ENCODE measurements at regions not wholly inside any gene's neighbourhood (a gene's known extent, or its start where the extent isn't known, plus 50 kb on each side); places are given as distances from the start of the nearest gene placed in this dataset.

DNA sequence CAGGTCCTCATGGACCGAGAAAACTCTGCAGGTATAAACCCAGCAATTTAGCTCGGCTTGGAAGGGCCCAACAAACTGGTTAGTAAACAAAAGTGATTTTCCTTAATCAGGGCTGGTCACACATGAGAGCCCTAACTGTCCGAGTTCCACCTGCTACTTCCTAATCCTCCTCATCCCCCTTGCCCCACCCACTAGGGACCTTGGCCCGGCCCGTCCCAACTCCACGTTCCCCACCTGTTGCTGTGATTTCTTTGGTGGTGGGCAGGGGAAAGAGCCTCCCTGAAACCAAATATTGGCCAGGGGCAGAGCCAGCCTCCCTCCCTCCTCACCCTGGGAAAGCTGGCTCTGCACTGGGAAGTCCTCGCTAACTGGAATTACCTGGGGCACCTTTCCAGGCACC is 304.2 kb upstream of the PROX1 start:
- no peak for DNase-seq (ENCODE audit: extremely low spot score)
- TF ChIP-seq CTBP1 (IDR thresholded peaks at IDR 0.05; ENCODE audit: borderline replicate concordance) (no peak), SP1 (IDR thresholded peaks at IDR 0.05) (no peak), TARDBP (IDR thresholded peaks at IDR 0.05) (no peak), FOXM1 (IDR thresholded peaks at IDR 0.05; ENCODE audit: borderline replicate concordance) (no peak), FOXK2 (IDR thresholded peaks at IDR 0.05) (no peak), BHLHE40 (IDR thresholded peaks at IDR 0.05; ENCODE audit: borderline replicate concordance) (no peak), FOXA1 (IDR thresholded peaks at IDR 0.05) (no peak), ZNF384 (IDR thresholded peaks at IDR 0.05) (no peak), SUZ12 (IDR thresholded peaks at IDR 0.05) (no peak), NFRKB (IDR thresholded peaks at IDR 0.05) (no peak)
- TF ChIP-seq, protein P1, sequence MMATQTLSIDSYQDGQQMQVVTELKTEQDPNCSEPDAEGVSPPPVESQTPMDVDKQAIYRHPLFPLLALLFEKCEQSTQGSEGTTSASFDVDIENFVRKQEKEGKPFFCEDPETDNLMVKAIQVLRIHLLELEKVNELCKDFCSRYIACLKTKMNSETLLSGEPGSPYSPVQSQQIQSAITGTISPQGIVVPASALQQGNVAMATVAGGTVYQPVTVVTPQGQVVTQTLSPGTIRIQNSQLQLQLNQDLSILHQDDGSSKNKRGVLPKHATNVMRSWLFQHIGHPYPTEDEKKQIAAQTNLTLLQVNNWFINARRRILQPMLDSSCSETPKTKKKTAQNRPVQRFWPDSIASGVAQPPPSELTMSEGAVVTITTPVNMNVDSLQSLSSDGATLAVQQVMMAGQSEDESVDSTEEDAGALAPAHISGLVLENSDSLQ (IDR thresholded peaks at IDR 0.05): no peak
- ChIA-PET CTCF (no interaction called here), POLR2A (no interaction called here)

DNA sequence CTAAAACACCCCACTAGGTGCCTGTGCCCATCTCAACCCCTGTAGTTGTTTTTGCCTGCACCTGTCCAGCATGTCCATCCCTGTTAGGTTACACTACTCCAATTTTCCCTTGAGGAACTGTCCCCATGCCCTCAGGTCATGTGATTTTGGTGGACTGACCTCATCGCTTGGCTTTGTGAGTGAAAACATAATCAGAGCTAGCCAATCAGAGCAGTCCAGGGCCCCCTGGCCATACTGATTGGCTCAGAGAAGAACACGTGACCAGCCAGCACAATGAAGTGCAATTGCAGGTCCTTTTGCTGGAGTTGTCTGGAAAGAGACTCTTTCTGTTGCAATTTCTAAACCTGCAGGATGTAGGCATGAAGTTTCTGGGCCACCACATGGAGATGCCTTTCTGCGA is 303.3 kb upstream of the PROX1 start:
- CTCF ChIA-PET: no interaction called here
- no peak for TF ChIP-seq HDGF (IDR thresholded peaks at IDR 0.05; ENCODE audit: borderline replicate concordance)
- no peak for TF ChIP-seq SUZ12 (IDR thresholded peaks at IDR 0.05)
- TF ChIP-seq ELF4 (IDR thresholded peaks at IDR 0.05): no peak
- TF ChIP-seq SP1 (IDR thresholded peaks at IDR 0.05): no peak
- no peak for DNase-seq (ENCODE audit: extremely low spot score)
- POLR2A ChIA-PET: no interaction called here

DNA sequence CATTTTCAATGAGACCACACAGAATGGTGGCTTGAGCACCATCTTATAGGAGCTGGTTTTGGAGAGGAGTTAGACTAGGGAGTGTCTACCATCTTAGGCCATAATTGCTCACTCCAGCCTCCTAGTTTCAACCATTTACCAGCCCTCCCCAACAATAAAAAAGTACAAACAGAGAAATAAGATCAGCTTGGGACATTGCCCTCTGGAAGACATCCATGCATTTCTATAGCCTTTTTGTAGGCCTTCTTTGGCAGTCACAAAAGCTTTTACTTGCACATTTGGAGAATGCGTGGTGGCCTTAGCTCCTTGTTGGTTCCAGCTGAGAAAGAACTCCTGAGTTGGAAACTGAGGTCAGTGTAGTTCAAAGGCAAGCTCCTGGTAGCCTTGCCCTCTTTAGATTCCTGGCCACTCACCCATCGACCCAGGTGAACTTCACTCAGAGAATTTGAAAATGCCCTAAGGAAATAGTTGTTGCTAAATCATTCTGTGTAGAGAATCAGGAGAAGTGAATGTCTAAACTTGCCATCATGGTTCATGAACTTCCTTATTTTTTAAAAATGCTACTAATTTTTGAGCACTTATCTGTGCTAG is 301.7 kb upstream of the PROX1 start:
- ChIA-PET POLR2A (no interaction called here), CTCF (no interaction called here)
- TF ChIP-seq NFRKB (IDR thresholded peaks at IDR 0.05): no peak
- TF ChIP-seq SUZ12 (IDR thresholded peaks at IDR 0.05): no peak
- no peak for TF ChIP-seq CTBP1 (IDR thresholded peaks at IDR 0.05; ENCODE audit: borderline replicate concordance)
- TF ChIP-seq HDGF (IDR thresholded peaks at IDR 0.05; ENCODE audit: borderline replicate concordance): no peak
- TF ChIP-seq ZNF384 (IDR thresholded peaks at IDR 0.05): no peak
- TF ChIP-seq FOXM1 (IDR thresholded peaks at IDR 0.05; ENCODE audit: borderline replicate concordance): no peak
- TF ChIP-seq TARDBP (IDR thresholded peaks at IDR 0.05): no peak
- TF ChIP-seq LEF1 (IDR thresholded peaks at IDR 0.05; ENCODE audit: borderline replicate concordance): no peak
- no peak for TF ChIP-seq SP1 (IDR thresholded peaks at IDR 0.05)
- TF ChIP-seq ARNT (IDR thresholded peaks at IDR 0.05): no peak
- TF ChIP-seq FOXA1 (IDR thresholded peaks at IDR 0.05): no peak
- TF ChIP-seq, protein P1 (IDR thresholded peaks at IDR 0.05): no peak
- no peak for TF ChIP-seq BHLHE40 (IDR thresholded peaks at IDR 0.05; ENCODE audit: borderline replicate concordance)
- TF ChIP-seq ELF4 (IDR thresholded peaks at IDR 0.05): no peak
- no peak for TF ChIP-seq FOXK2 (IDR thresholded peaks at IDR 0.05)
- no peak for TF ChIP-seq L3MBTL2 (conservative IDR thresholded peaks at IDR 0.05)
- DNase-seq (ENCODE audit: extremely low spot score): no peak

DNA sequence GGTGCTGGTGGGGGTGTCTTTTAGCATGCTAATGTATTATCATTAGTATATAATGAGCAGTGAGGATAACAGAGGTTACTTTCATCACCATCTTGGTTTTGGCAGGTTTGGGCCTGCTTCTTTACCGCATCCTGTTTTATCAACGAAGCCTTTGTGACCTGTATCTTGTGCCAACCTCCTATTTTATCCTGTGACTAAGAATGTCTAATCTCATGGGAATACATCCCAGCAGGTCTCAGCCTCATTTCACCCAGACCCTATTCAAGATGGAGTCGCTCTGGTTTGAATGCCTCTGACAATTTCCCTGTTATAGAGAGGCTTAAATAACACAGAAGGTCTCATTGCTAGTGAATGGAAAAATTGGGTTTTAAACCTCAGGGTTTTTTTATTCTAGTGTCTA is 300.8 kb upstream of the PROX1 start:
- TF ChIP-seq HDGF (IDR thresholded peaks at IDR 0.05; ENCODE audit: borderline replicate concordance) (no peak), LEF1 (IDR thresholded peaks at IDR 0.05; ENCODE audit: borderline replicate concordance) (no peak), FOXA1 (IDR thresholded peaks at IDR 0.05) (no peak), CTBP1 (IDR thresholded peaks at IDR 0.05; ENCODE audit: borderline replicate concordance) (no peak), TARDBP (IDR thresholded peaks at IDR 0.05) (no peak), SP1 (IDR thresholded peaks at IDR 0.05) (no peak), ZNF384 (IDR thresholded peaks at IDR 0.05) (no peak)
- DNase-seq (ENCODE audit: extremely low spot score): no peak
- POLR2A ChIA-PET: no interaction called here
- CTCF ChIA-PET: no interaction called here

DNA sequence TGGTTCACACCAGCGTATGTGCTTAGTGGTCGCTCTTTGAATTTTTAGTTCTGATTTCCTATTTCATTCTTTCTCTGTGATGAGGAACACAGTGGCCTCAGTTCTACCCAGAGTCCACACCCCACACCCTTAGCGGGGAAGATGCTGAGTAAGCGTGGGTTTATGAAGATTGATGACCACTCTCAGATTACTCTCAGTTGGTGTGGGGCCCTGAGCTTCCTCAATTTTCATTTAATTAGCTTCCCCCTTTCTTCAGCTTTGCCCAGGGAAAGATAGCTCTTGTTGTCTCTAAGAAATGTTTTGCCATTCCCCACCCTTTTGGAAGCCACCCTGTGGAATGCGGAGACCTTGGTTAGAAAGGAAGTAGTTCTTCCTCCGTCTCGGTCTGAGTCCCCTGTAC is 299.9 kb upstream of the PROX1 start:
- CTCF ChIA-PET: no interaction called here
- TF ChIP-seq ARNT (IDR thresholded peaks at IDR 0.05): no peak
- TF ChIP-seq, protein P1 (IDR thresholded peaks at IDR 0.05): no peak
- no peak for TF ChIP-seq NFRKB (IDR thresholded peaks at IDR 0.05)
- TF ChIP-seq CTBP1 (IDR thresholded peaks at IDR 0.05; ENCODE audit: borderline replicate concordance): no peak
- TF ChIP-seq FOXM1 (IDR thresholded peaks at IDR 0.05; ENCODE audit: borderline replicate concordance): no peak
- no peak for TF ChIP-seq L3MBTL2 (conservative IDR thresholded peaks at IDR 0.05)
- no peak for TF ChIP-seq HDGF (IDR thresholded peaks at IDR 0.05; ENCODE audit: borderline replicate concordance)
- no peak for TF ChIP-seq LEF1 (IDR thresholded peaks at IDR 0.05; ENCODE audit: borderline replicate concordance)
- TF ChIP-seq FOXA1 (IDR thresholded peaks at IDR 0.05): no peak
- no peak for TF ChIP-seq ZNF384 (IDR thresholded peaks at IDR 0.05)
- no peak for TF ChIP-seq FOXK2 (IDR thresholded peaks at IDR 0.05)
- TF ChIP-seq TARDBP (IDR thresholded peaks at IDR 0.05): no peak
- TF ChIP-seq ELF4 (IDR thresholded peaks at IDR 0.05): no peak
- TF ChIP-seq SUZ12 (IDR thresholded peaks at IDR 0.05): no peak
- no peak for TF ChIP-seq BHLHE40 (IDR thresholded peaks at IDR 0.05; ENCODE audit: borderline replicate concordance)
- POLR2A ChIA-PET: no interaction called here
- no peak for DNase-seq (ENCODE audit: extremely low spot score)

DNA sequence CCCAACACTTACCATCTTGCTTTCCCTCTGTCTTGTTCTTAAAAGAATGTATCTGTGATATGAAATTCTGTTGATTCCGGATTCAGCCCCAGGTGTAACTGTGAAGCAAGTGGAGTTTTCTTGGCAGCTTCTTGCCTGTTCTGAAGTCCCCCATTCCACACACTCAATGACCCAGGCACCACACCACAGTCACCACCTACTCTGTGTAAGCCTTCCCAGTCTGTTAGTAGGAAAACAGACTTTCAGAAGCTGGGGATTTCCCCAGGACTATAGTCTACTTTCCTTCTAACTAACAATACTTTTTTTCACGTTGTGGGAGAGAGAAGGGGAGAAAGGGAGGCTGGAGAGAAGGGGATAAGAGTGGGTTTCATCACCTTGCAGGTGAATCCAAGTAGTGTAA is 299.1 kb upstream of the PROX1 start:
- POLR2A ChIA-PET: no interaction called here
- no peak for DNase-seq (ENCODE audit: extremely low spot score)
- TF ChIP-seq FOXK2 (IDR thresholded peaks at IDR 0.05): no peak
- TF ChIP-seq BHLHE40 (IDR thresholded peaks at IDR 0.05; ENCODE audit: borderline replicate concordance): no peak
- no peak for TF ChIP-seq CTBP1 (IDR thresholded peaks at IDR 0.05; ENCODE audit: borderline replicate concordance)
- no peak for TF ChIP-seq NFRKB (IDR thresholded peaks at IDR 0.05)
- TF ChIP-seq ARNT (IDR thresholded peaks at IDR 0.05): no peak
- no peak for TF ChIP-seq LEF1 (IDR thresholded peaks at IDR 0.05; ENCODE audit: borderline replicate concordance)
- no peak for TF ChIP-seq ZNF384 (IDR thresholded peaks at IDR 0.05)
- no peak for TF ChIP-seq L3MBTL2 (conservative IDR thresholded peaks at IDR 0.05)
- no peak for TF ChIP-seq ELF4 (IDR thresholded peaks at IDR 0.05)
- TF ChIP-seq SP1 (IDR thresholded peaks at IDR 0.05): no peak
- no peak for TF ChIP-seq TARDBP (IDR thresholded peaks at IDR 0.05)
- no peak for TF ChIP-seq FOXA1 (IDR thresholded peaks at IDR 0.05)
- CTCF ChIA-PET: no interaction called here
